ENCODE measurements at regions not wholly inside any gene's neighbourhood (a gene's known extent, or its start where the extent isn't known, plus 50 kb on each side); places are given as distances from the start of the nearest gene placed in this dataset.
"Not testable (repeated sequence)": the region's sequence is repeated elsewhere in the genome, so short reads cannot be mapped to it uniquely, and the experiment has no call there.

GRCh38 chr10:93221171-93221496, 147.4 kb downstream of the CYP26A1 start:
- no peak for DNase-seq (ENCODE audit: low read depth)

- no peak for DNase-seq (ENCODE audit: low read depth)
These were observed 147.8 kb downstream of the CYP26A1 start for GRCh38 chr10:93221521-93221920.

GRCh38 chr10:93222211-93222754, 148.6 kb downstream of the CYP26A1 start:
- DNase-seq (ENCODE audit: low read depth): no peak

- no peak for DNase-seq (ENCODE audit: low read depth)
These were observed 149.2 kb downstream of the CYP26A1 start for GRCh38 chr10:93222876-93223275.

DNA sequence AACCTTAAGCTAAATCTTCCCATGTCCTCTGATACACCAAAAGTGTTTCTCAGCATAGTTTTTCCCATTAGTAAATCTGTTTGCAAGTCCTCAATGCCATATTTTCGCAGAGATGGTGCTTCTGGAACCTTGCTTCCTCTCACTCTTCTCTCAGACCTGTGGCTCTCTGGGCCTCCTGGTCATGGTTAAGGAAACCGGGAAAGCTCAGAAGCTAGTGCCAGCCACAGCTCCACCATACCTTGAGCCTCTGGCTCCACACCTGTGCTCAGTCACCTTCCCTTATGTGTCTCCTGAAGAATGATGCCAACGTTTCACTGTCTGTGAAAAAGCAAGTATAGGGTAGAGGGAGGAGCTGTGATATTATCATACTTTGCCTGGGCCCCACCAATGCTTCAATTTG, 149.6 kb downstream of the CYP26A1 start:
- no peak for DNase-seq (ENCODE audit: low read depth)

DNA sequence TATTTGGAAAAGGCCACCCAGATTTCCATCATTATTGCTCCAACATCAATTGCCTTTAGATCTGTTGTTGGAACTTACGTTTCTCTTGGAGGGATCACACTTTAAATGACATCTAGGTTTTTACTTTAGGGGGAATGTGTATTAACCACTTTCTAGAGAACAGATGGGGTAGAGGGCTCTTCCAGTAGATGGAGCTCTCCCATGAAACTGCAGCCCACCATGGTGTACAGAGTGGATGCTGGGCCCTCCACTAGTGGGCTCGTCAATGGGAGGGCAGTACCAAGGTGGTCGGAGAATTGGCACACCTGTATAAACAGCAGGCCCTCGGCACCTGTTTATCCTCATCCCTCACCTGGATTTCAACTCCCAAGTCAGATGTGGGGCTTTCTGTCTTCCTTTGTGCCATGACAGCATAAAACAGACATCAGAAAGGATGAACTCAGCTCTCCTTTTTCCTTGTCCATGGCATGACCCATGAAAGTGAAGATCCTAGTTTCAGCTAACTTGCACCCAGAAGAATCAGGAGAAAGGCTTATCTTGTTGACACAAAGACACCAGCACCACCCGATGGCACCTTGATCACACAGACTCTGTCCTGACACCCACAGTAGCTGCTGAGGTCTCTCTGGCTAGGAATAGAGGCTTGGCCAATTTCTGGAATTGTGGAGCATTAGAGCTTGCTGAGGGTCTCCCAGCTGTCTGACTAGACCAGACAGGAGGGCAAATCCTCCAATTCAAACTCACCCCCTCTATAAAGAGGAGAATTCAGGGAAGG, 150.5 kb downstream of the CYP26A1 start:
- no peak for DNase-seq (ENCODE audit: low read depth)

- no peak for DNase-seq (ENCODE audit: low read depth)
These were observed 152.2 kb downstream of the CYP26A1 start for GRCh38 chr10:93225938-93226337.

DNA sequence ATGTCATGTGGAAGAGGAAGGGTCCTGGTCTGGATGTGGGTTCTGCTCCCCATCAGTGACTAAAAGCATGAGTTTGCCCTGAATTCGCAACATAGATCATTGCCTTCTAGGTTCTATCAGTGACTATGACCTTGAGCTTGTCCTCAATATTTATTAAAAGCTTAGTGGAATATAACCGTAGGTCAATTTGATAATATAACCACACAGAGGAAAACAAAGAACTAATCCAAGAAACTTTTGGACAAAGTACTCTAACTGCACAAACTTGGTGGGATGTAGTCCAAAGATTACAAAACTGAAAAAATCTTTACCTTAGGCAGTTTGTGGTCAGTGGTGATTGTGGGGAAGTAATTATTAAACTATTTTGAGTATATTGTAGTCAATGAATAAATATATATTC, 152.9 kb downstream of the CYP26A1 start:
- DNase-seq (ENCODE audit: low read depth): no peak

- DNase-seq (ENCODE audit: low read depth): not testable (repeated sequence)
These were observed 156.9 kb downstream of the CYP26A1 start for GRCh38 chr10:93230596-93230995.

DNA sequence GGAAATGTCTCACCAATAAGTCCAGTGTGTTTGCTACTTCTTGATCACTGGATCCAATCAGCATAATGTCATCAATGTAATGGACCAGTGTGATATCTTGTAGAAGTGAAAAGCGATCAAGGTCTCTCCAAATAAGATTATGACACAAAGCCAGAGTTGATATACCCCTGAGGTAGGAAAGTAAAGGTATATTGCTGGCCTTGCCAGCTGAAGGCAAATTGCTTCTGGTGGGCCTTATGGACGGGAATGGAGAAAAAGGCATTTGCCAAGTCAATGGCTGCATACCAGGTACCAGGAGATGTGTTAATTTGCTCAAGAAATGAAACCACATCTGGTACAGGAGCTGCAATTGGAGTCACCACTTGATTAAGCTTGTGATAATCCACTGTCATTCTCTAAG, 158.5 kb downstream of the CYP26A1 start:
- not testable (repeated sequence) for DNase-seq (ENCODE audit: low read depth)

DNA sequence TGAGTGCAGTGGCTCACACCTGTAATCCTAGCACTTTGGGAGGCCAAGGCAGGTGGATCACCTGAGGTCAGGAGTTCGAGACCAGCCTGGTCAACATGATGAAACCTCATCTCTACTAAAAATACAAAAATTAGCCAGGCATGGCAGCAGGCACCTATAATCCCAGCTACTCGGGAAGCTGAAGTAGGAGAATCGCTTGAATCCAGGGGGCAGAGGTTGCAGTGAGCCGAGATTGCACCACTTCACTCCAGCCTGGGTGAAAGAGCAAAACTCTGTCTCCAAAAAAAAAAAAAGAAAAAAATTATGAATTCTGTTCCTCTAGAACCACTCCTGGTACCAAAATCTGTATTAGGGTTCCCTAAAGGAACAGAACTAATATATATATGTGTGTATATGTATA, 161.2 kb downstream of the CYP26A1 start:
- not testable (repeated sequence) for DNase-seq (ENCODE audit: low read depth)

DNA sequence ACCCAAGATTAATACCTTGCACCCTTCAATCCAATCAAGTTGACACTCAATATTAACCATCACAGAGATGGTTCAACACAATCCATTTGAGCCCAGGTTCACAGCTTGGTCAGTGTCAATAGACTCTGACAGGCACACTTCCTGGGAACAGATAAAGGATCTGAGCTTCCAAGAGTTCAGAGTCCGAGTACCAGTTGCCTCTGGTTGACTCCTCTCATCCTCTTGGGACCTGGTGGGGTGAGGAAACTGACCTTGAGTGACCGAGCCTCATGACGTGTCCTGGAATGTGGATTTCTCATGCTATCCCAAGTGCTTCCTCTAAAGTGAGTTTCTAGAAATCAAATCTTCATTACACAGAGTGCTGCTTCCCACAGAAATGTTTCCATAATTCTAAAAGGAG, 162.0 kb downstream of the CYP26A1 start:
- DNase-seq (ENCODE audit: low read depth): no peak

GRCh38 chr10:93236393-93237040, 162.8 kb downstream of the CYP26A1 start:
- no peak for DNase-seq (ENCODE audit: low read depth)

DNA sequence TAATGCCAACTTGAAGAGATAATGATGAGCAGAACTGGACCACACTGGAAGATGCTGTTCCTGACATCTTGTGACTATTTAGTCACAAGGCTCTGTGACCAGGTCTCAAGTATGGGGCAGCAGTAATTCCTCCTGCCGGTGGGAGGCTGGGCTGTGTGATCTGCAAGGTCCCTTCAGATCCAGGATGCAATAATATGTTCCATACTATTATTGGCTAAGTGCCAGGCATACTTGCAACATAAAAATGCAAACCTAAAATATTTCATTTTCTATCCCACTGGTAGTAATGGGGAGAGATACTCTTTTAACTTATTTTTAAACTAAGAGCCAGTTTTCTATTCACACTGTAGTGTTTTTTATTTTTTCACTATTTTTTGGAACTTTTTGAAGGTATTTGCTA, 171.5 kb downstream of the CYP26A1 start:
- no peak for DNase-seq (ENCODE audit: low read depth)

- peak; percentile 16 for DNase-seq (ENCODE audit: low read depth)
These were observed 172.1 kb downstream of the CYP26A1 start for GRCh38 chr10:93245779-93246178.

GRCh38 chr10:93248583-93249227, 175.0 kb downstream of the CYP26A1 start:
- DNase-seq (ENCODE audit: low read depth): no peak

GRCh38 chr10:93250010-93250409, 176.3 kb downstream of the CYP26A1 start:
- no peak for DNase-seq (ENCODE audit: low read depth)

DNA sequence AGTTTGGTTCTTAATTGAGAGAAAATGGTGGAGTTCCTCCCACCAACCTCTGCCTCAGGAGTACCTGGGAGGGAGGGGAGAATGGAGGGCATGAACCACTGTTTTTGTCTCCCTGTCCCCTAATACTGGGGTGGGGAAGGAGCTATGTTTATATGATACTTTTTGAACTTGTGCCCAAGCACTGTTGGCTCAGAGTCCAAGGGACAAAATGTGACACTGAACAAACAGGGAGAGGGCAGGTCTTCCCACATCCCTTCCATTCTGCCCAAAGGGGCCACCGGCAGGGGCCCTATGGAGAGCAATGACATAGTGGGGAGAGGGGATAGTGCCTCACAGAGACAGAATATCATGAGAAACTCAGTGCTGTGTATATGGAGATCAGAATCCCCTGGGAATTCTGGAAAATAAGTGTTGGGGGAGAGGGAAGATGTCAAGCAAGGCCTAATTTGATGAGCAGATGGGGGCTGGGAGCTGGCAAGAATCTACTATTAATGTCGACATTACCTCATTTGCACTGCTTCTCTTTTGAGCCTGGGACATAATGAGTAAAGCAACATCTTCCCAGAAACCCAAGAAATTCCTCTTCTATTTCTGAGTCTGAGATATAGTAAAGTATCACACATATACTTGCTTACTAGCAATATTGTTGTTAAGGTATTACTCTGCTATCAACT, 180.6 kb downstream of the CYP26A1 start:
- DNase-seq (ENCODE audit: low read depth): no peak

DNA sequence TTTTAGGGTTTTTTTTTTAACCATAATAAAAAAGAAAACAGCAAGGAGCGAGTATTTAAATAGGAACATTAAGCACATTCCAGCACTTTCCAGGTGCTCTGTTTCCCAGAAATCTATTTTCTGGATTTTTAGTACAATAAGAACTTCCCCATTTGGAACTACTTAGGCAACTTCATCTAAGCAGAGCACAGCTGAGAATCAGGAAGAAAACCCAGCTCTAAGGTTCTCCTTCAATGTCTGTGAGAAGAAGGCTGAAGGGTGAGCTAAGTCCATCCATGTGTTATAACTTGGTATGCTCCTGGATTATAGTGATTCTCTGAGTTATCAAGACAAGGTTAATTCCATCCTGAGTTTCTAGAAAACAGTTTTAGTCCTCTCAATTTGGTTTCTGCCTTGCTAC, 181.9 kb downstream of the CYP26A1 start:
- DNase-seq (ENCODE audit: low read depth): no peak

Data from forelimb muscle (tissue), 1 donor.